ENCODE measurements at regions not wholly inside any gene's neighbourhood (a gene's known extent, or its start where the extent isn't known, plus 50 kb on each side); places are given as distances from the start of the nearest gene placed in this dataset.
A peak's percentile ranks its signal among the peaks of the same experiment; 100 is the strongest.

GRCh38 chr5:74945561-74946165 lies 79.5 kb upstream of the FAM169A start:
- TF ChIP-seq SPI1 (IDR thresholded peaks at IDR 0.05; ENCODE audit: borderline replicate concordance, low read depth, low read length) (peak; percentile 33; the same call in 1 of the 2 replicates), ELF4 (CRISPR knock-in tag; IDR thresholded peaks at IDR 0.05) (no peak), GABPB1 (CRISPR knock-in tag; IDR thresholded peaks at IDR 0.05) (no peak), ZNF324 (CRISPR knock-in tag; IDR thresholded peaks at IDR 0.05) (no peak), ZKSCAN3 (CRISPR knock-in tag; IDR thresholded peaks at IDR 0.05) (no peak), GATAD2B (IDR thresholded peaks at IDR 0.05; ENCODE audit: borderline replicate concordance) (no peak), ZNF41 (CRISPR knock-in tag; conservative IDR thresholded peaks at IDR 0.05) (no peak), GTF2E2 (tag; IDR thresholded peaks at IDR 0.05) (no peak)
- Histone ChIP-seq H2AFZ (ENCODE audit: low read depth, low read length) (no peak overlapping the region), H3K4me3 (no peak overlapping the region), H3K27ac (ENCODE audit: extremely low read depth, low read depth, low read length) (no peak overlapping the region), H3K27me3 (ENCODE audit: control insufficient read depth in 2 of 2, insufficient read depth in 2 of 2, low read length in 2 of 2) (peaks cover 4 to 6% of the 10 kb centered on the region in 2 experiments; a peak in 2 of 5 replicates), H3K4me1 (replicated peaks in 1 of 2; ENCODE audit: control insufficient read depth in 2 of 2, insufficient read depth in 2 of 2, low read length in 2 of 2) (no peaks in the 10 kb centered on the region), H3K79me2 (ENCODE audit: control insufficient read depth, insufficient read depth, low read length) (no peaks in the 10 kb centered on the region), H4K20me1 (replicated peaks; ENCODE audit: control insufficient read depth, insufficient read depth, low read length) (no peaks in the 10 kb centered on the region), H3K9me1 (ENCODE audit: control insufficient read depth, insufficient read depth, low read length) (no peaks in the 10 kb centered on the region), H3K36me3 (ENCODE audit: control insufficient read depth, insufficient read depth, low read length) (no peaks in the 10 kb centered on the region), H3K9me3 (replicated peaks; ENCODE audit: control insufficient read depth, insufficient read depth, low read depth, low read length) (no peaks in the 10 kb centered on the region), H3K4me2 (ENCODE audit: insufficient read depth, low read length) (no peak overlapping the region), H3K9ac (ENCODE audit: insufficient read depth in 1 of 2, low read depth in 2 of 2, low read length in 2 of 2) (no peak overlapping the region)
- ChIA-PET CTCF (ENCODE audit: low intra/inter-chr PET ratio) (no interaction called here), POLR2A (interaction anchor here (0.7 kb wide), 1 partner anchor 27 kb away, joined by 3 read pairs; no protein-coding TSS in a partner anchor)
- no TSS peak for BruUV-seq (replicated peaks)
- DNase-seq (ENCODE audit: extremely low read depth in 1 of 4, low spot score in 3 of 4) (no peak), FAIRE-seq (no peak), ATAC-seq (no peak)
- in situ Hi-C loops (cut with MboI), result no loop called here
- intact Hi-C loops (cut with micrococcal nuclease), result no loop called here
- WGBS (ENCODE audit: insufficient coverage, low coverage, missing lambda C conversion rate), result 2% methylated on average over 4 of the region's 4 CpGs

All from K562 (cell line).